HEK293T (cell line): ENCODE measurements at regions not wholly inside any gene's neighbourhood (a gene's known extent, or its start where the extent isn't known, plus 50 kb on each side); places are given as distances from the start of the nearest gene placed in this dataset.

Source experiments
- FOXA1 ChIP-seq: fragments of 450-650 bp; IDR thresholded peaks from 2 replicates; pipeline ENCODE4 v1.6.1; 2016; ENCODE audit warnings: mild to moderate bottlenecking
- FOXK2 ChIP-seq: fragments of 450-650 bp; IDR thresholded peaks from 2 replicates; pipeline ENCODE4 v1.6.1; 2016; ENCODE audit warnings: mild to moderate bottlenecking
- HDGF ChIP-seq: fragments of 450-650 bp; IDR thresholded peaks from 2 replicates; pipeline ENCODE4 v1.6.1; 2017; ENCODE audit warnings: antibody characterized with exemption, borderline replicate concordance
- SUZ12 ChIP-seq: fragments of 450-650 bp; IDR thresholded peaks from 2 replicates; pipeline ENCODE4 v1.6.1; 2016; ENCODE audit warnings: mild to moderate bottlenecking
- ZNF384 ChIP-seq: fragments of 450-650 bp; IDR thresholded peaks from 2 replicates; pipeline ENCODE4 v1.6.1; 2016

- no peak for TF ChIP-seq FOXK2
- no peak for TF ChIP-seq SUZ12
- no peak for TF ChIP-seq HDGF
- TF ChIP-seq FOXA1, result no peak
- TF ChIP-seq ZNF384, result no peak
These were observed 109.6 kb upstream of the ZNF385D start for GRCh38 chr3:21860657-21861056.
